Caki2 (cell line): ENCODE measurements at regions not wholly inside any gene's neighbourhood (a gene's known extent, or its start where the extent isn't known, plus 50 kb on each side); places are given as distances from the start of the nearest gene placed in this dataset.
"Not testable (repeated sequence)": the region's sequence is repeated elsewhere in the genome, so short reads cannot be mapped to it uniquely, and the experiment has no call there.

Experiments
- DNase-seq: peaks from one replicate; pipeline ENCODE4 v3.0.0-alpha.2; 2015; ENCODE audit warnings: low read depth
- in situ Hi-C: cut with HindIII; loops from 2 replicates; pipeline ENCODE4 v1.10.0; 2016; ENCODE audit warnings: low sequenced_read_pairs, low pct_unique_long_range_greater_than_20kb, mixed read lengths

GRCh38 chr13:61884830-61885229, 469.2 kb upstream of the PCDH20 start:
- in situ Hi-C loops = no loop called here

DNA sequence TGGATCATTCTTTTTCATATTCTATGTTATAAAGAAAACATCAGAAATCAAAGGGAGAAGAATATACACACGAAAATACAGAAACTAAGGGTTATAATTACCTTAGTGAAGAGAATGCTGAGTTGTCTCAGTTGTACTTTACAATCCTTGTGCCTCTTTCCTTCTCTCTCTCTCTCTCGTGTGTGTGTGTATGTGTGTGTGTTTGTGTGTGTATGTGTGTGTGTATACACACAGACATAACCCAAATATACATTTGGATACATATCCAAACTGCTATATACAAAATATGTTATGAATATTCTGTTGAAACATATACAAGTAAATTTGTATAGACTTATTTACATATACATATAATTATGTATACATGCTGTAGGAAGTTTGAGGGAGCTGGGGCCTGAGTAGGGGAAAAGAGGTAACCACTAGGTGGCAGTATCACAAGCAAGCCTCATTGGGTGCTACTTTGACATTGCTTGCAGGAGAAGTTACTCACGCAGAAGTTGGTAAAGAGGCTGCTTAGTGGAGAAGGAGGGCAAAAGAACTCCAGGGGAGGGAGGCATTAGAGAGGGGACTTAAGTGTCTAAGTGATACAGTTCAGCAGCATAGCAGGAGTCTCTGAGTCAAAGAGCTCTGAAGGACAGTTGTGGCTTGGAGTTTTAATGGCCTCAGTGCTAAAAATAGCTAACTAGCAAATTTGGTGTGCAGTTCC, 465.1 kb upstream of the PCDH20 start:
- in situ Hi-C loops = no loop called here

More at GRCh38 chr13:61884830-61885229, 469.2 kb upstream of the PCDH20 start:
- DNase-seq = no peak

DNA sequence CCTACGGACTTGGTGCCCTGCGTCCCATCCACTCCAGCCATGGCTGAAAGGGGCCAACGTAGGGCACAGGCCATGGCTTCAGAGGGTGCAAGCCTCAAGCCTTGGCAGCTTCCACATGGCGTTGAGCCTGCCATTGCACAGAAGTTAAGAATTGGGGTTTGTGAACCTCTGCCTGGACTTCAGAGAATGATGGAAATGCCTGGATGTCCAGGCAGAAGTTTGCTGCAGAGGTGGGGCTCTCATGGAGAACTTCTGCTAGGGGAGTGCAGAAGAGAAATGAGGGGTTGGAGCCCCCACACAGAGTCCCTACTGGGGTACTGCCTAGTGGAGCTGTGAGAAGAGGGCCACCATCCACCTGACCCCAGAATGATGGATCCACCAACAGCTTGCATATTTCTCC, 462.9 kb upstream of the PCDH20 start:
- DNase-seq, in situ Hi-C loops: not testable (repeated sequence)

More for the DNA sequence above, 465.1 kb upstream of the PCDH20 start:
- peak; percentile 6 for DNase-seq

DNA sequence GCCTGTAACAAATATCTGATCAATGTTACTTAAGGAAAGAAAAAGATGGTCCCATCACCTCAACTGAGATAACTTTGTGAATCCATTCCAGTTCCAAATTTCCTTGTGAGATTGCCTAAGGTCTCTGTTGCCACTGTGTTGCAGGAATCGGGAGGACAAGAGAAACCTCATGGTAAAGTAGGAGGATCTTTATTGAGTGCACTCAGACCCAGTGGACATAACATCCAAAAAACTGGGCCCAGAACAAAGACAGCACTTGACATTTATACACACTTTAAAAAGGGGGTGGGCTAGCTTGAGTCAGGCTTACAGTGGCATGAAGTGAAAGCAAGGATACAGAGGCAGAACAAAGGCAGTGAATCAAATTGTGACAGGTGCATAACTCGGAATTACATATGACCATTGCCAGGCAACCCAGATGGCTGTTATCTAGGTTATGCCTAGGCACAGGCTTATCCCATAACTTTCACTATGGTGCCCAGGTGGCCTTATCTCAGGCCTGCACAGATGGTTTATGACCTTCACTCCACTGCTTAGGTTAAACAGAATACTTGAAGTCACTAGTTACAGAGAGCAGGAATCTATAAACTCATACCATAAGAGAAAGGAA, 459.4 kb upstream of the PCDH20 start:
- DNase-seq = no peak
- in situ Hi-C loops = no loop called here

- no peak for DNase-seq
- in situ Hi-C loops = no loop called here
These were observed 458.1 kb upstream of the PCDH20 start for GRCh38 chr13:61873717-61874116.

GRCh38 chr13:61857198-61857597, 441.5 kb upstream of the PCDH20 start:
- in situ Hi-C loops = no loop called here
- no peak for DNase-seq

DNA sequence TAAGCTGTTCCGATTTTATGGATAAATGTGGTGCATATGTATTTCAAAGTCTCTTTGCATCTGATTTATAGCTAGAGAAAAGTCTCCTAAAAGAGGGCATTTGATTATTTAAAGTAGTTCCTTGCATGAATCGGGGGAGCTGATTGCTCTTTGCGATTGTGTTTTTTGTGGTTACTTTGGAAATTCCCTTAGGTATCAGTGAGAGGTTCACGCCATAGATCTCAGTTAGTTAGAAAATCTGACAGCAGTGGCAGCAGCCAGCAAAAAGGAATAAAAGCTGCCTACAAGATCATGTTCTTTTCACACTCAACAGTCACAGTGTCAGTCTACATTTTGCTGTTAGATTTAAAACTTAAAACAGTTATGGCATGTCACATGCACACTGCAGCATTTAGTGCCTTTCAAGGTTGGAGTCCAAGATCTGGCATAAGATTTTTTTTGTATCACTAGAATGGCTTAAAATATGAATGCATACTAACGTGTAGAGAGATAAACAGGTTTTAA, 436.5 kb upstream of the PCDH20 start:
- in situ Hi-C loops = no loop called here
- DNase-seq = no peak

GRCh38 chr13:61850794-61851193, 435.1 kb upstream of the PCDH20 start:
- in situ Hi-C loops = no loop called here
- no peak for DNase-seq

- no peak for DNase-seq
- in situ Hi-C loops = no loop called here
These were observed 422.9 kb upstream of the PCDH20 start for GRCh38 chr13:61838568-61838967.

GRCh38 chr13:61833228-61833627, 417.6 kb upstream of the PCDH20 start:
- in situ Hi-C loops = no loop called here
- no peak for DNase-seq

DNA sequence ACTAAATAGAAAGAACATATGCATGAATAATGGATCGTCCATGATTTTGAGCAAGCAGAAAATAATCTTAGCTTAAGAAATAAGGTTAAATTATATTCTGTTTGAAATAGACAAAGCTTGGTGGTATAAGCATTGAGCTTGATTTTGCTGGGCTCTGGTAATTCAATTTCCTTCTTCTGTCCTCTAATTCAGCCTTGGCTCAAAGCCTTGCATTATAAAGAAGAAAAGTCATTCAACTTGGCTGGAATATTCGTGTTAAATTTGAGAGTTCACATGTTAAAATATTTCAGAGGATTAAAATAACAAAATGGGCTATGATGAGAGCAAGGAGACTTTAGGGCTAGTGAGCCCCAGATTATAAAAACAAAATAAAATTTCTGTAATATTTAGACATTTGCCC, 415.4 kb upstream of the PCDH20 start:
- DNase-seq = no peak
- in situ Hi-C loops = no loop called here

DNA sequence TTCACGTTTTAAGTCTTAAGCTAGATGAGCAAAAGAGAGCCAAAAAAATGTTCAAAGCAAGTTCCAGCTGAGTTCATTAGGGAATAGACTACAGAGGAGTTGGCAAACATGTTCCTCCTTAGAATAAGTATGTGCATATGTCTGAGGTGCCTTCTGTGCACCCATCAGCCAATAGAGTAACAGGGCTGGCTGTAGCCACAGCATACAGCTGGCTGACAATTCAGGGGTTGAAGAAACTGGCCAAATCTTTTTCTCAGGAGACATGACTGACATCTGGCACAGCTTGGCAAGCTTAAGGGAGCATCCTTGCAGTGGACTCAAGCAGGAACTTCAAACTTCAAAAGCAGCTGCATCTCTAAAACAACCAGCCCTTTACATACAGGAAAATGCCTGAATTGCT, 414.8 kb upstream of the PCDH20 start:
- in situ Hi-C loops = no loop called here
- no peak for DNase-seq

- in situ Hi-C loops = no loop called here
- DNase-seq = no peak
These were observed 408.5 kb upstream of the PCDH20 start for GRCh38 chr13:61824168-61824567.

GRCh38 chr13:61812286-61812685, 396.6 kb upstream of the PCDH20 start:
- in situ Hi-C loops = no loop called here
- no peak for DNase-seq

- no peak for DNase-seq
- in situ Hi-C loops = no loop called here
These were observed 394.4 kb upstream of the PCDH20 start for GRCh38 chr13:61810065-61810464.

DNA sequence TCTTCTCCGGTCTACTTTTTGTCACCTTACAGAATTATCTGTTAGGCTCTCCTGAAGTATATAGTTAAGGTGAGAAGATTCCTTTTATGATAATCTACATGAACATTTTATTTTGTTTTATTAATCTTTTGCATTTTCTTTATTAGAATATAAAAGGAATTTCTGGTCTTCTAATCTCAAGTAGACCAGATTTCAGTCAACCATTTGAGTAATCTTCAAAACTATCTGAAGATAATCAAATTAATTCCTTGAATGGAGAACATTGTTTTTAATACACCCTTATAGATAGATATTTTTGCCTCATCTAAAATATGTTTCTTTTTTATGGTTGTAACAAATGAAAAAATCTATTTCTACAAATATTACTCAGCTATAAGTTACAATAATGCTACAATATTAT, 381.7 kb upstream of the PCDH20 start:
- DNase-seq = no peak
- in situ Hi-C loops = no loop called here

DNA sequence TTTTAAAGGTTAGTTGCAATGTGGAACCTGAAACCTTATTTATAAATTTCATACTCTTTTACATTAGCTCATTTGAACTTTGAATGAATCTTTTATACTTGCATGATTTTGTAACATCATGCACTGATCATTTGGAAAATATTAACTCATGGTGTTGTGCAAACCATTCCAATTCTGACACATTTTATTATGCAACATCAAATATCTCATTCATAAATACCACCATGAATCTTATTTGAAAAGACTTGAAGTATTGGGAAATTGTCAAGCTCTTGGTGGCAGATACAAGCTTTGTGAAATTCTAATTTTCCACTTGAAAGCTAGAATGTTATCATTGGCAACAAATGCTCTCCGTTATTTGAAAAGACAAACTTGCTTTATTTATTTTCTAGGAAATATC, 379.9 kb upstream of the PCDH20 start:
- in situ Hi-C loops = no loop called here
- DNase-seq = no peak

GRCh38 chr13:61779456-61779855, 363.8 kb upstream of the PCDH20 start:
- no peak for DNase-seq

DNA sequence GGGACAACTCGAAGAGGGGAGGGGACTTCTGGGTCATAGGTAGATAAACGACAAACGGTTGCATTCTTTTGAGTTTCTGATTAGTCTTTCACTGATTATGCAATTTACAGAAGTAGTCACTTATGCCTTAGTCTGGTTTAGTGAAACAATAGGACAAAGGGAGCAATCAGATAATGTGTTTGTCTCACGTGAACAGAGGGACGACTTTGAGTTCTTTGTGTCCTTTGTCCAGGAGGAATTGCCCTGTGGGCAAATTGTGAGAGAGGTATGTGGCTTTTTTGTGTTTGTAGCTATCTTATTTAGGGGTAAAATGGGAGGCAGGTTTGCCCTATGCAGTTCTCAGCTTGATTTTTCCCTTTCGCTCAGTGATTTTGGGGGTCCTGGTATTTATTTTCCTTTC, 362.9 kb upstream of the PCDH20 start:
- in situ Hi-C loops = no loop called here

More at GRCh38 chr13:61779456-61779855, 363.8 kb upstream of the PCDH20 start:
- in situ Hi-C loops = no loop called here

GRCh38 chr13:61777899-61778298, 362.2 kb upstream of the PCDH20 start:
- DNase-seq = no peak
- in situ Hi-C loops = no loop called here

More for the DNA sequence above, 362.9 kb upstream of the PCDH20 start:
- DNase-seq = no peak
